ENCODE measurements at regions not wholly inside any gene's neighbourhood (a gene's known extent, or its start where the extent isn't known, plus 50 kb on each side); places are given as distances from the start of the nearest gene placed in this dataset.

GRCh38 chr6:144696610-144697368 is 411.7 kb downstream of the UTRN start:
- DNase-seq, result no peak

- DNase-seq, result no peak
Measured at GRCh38 chr6:144697369-144697760, 412.2 kb downstream of the UTRN start.

GRCh38 chr6:144697801-144698200 is 412.7 kb downstream of the UTRN start:
- no peak for DNase-seq

DNA sequence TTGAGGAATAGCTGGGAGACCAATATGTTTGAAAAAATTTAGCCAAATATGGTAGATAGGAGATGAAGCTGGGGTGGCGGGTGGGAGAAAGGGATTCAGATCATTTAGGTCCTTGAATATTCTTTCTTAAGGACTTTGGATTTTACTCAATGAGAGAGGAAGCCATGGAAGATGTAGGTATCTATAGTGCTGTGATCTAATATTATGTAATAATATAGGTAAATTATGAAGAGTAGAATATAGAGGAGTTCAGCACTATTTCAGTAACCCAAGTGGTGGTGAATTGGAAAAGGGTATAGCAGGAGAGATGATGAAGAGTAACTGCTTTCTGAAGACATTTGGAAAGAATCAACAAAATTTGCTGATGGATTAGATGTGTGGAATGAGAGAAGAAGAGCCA is 417.6 kb downstream of the UTRN start:
- DNase-seq, result no peak

DNA sequence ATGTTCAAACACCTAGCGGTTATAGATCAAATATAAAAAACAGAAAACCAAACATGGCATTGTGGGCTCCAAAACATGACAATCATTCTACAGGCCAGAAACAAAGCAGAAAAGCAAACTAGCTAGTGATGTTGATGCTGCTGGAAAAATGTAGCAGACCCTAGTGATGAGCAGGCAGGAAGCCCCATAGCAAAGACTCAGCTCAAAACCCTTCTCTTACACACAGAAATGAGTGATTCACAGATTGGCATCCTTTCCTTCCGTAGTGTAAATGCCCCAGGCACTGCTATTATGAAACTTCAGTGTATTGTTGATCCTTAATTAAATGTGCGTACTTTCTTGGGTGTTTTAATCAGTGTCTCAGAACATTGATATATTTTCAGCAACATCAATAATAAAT is 425.1 kb downstream of the UTRN start:
- DNase-seq, result no peak

DNA sequence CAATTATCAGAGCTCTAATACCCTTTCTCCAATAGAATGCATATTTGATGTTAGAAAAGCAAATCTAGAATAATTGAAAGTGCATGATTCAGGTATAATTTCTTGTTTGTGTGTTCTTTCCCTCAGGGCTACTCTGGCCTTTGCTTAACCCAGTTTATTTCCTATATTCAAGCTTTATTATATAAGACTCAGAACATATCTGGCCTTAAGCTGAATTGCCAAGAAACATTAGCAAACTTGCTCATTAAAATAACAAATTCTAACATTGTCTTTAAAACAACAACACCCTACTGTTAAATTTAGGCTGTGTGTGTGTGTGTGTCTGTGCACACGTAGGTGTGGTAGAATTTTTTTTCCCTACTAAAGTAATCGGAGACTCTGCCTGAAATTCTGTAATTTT is 426.5 kb downstream of the UTRN start:
- DNase-seq, result no peak

DNA sequence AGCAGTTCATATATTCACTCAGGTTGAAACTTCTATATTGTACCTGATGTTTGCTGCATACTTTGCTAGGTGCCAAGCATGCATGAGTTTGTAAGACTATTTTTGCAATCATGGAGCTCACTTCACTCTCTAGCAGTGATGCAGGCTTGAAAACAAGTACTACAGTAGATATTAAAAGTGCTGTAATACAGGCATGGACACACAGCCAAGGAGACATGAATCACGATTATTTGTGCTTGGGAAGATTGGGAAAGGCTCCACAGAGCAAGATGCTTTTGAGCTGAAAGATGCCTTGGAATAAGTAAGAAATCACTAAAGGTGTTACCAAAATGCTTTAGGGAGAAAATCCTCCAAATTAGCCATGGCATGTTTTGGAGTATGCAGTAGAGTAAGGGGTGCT is 427.4 kb downstream of the UTRN start:
- no peak for DNase-seq

GRCh38 chr6:144714021-144714712 is 429.0 kb downstream of the UTRN start:
- no peak for DNase-seq

DNA sequence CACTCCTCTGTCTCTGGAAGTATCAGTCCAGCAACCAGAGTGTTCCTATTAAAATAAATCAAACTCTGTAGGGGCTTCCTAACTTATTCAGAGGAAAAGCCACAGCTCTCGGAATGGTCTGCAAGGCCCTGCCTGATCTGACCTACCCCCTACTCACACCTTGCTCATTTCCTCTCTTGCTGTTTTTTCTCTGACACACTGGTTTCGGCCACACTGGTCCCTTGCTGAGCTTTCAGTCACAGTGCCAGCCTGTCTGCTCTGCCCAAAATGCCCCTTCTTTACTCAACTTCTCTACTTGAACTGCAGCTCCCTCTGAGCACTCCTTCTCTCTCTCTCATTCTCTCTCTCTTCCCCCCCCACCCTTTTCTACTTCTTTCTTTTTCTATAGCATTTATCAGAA is 430.2 kb downstream of the UTRN start:
- DNase-seq, result no peak

DNA sequence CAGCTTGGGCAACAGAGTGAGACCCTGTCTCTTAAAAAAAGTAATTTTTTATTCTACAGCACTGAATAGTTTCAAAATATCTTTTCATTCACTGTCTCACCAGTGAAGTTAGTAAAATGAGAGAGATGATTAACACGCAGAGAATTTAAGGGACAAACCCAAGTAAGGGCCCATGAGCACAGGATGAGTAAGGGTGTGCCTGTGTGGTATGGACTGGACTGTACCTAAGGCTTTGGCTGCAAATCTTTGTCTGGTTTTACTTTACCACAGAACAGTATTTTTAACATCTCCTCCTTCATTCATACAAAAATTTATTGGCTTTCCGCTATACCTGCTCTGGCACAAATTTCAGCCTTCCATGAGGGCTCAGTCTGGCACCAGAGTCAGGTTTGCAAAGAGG is 433.3 kb downstream of the UTRN start:
- DNase-seq, result no peak

DNA sequence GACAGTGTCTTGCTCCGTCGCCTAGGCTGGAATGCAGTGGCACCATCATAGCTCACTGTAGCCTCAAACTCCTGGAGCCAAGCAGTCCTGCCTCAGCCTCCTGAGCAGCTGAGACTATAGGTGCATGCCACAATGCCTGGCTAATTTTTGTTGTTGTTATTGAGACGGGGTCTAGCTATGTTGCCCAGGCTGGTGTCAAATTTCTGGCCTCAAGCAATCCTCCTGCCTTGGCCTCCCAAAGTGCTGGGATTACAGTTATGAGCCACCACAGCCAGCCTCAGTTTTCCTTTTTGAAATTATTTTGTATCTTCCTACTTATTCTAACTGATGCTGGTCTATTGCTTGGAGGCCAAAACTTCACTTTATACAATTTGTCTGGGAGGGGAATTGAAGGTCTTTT is 436.1 kb downstream of the UTRN start:
- no peak for DNase-seq

GRCh38 chr6:144722154-144722737 is 437.1 kb downstream of the UTRN start:
- no peak for DNase-seq

DNA sequence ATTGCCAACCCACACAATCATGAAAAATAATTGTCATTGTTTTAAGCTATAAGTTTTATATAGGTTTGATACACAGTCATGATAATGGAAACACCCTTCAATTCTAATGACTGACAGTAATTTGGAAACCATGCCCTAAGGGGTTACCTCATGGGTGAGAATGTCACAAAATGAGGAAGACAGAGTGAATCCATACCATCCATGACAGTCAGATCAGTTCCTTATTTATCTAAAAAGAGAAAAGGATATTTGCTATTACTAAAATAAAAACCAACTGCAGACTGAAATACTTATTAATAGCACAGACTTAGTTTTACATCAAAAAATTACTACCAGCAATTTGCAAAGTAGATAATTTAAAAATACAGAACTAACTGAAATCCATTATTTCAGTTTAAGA is 437.8 kb downstream of the UTRN start:
- no peak for DNase-seq

- no peak for DNase-seq
Measured at GRCh38 chr6:144723431-144723830, 438.3 kb downstream of the UTRN start.

DNA sequence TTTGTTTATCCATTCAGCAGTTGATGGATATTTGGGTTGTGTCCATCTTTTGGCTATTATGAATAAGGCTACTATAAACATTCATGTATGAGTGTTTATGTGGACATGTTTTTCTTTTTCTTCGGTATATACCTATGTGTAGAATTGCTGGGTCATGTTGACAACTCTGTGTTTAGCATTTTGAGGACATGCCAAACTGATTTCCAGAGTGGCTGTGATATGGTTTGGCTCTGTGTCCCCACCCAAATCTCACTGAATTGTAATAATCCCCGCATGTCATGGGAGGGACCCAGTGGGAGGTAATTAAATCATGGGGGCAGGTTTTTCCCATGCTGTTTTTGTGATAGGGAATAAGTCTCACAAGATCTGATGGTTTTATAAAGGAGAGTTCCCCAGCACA is 439.7 kb downstream of the UTRN start:
- DNase-seq, result no peak

GRCh38 chr6:144725736-144726522 is 440.8 kb downstream of the UTRN start:
- DNase-seq, result no peak

GRCh38 chr6:144728804-144729203 is 443.7 kb downstream of the UTRN start:
- no peak for DNase-seq

GRCh38 chr6:144729502-144729901 is 444.4 kb downstream of the UTRN start:
- DNase-seq, result no peak

GRCh38 chr6:144730088-144730645 is 445.0 kb downstream of the UTRN start:
- no peak for DNase-seq

DNA sequence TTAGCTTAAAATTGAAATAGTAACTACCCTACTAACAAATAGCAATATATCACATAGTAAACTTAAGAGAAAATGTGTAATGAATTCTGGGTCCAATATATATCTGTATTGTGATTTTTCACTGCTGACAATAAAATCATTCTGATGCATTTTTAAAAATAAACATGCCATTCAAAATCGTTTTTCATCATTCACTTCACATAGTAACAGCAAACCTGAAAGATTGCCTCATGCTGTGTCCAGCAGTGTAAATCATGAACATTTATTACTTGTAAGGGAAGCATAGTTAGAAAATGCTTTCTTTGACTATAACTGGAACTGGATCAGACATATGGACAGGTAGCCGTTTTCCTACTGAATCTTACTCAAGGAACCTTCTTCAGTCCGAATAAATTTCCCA is 446.1 kb downstream of the UTRN start:
- DNase-seq, result no peak

- DNase-seq, result no peak
Measured at GRCh38 chr6:144736763-144737162, 451.6 kb downstream of the UTRN start.

- no peak for DNase-seq
Measured at GRCh38 chr6:144737998-144738397, 452.9 kb downstream of the UTRN start.

GRCh38 chr6:144739873-144740272 is 454.7 kb downstream of the UTRN start:
- DNase-seq, result no peak
